ACC112 (cell line): ENCODE measurements at regions not wholly inside any gene's neighbourhood (a gene's known extent, or its start where the extent isn't known, plus 50 kb on each side); places are given as distances from the start of the nearest gene placed in this dataset.

Source experiments
- H2AFZ ChIP-seq: fragments of 200-600 bp; sonication (generic); one replicate; pipeline ENCODE4 v1.6.0; 2017; ENCODE audit warnings: antibody characterized with exemption, low read length; ENCODE audit not compliant: unreplicated experiment
- H3K27ac ChIP-seq: fragments of 200-600 bp; sonication (generic); 2 replicates; pipeline ENCODE4 v1.5.1; 2014; ENCODE audit warnings: low read depth, mild to moderate bottlenecking, antibody characterized with exemption, low read length, moderate library complexity
- H3K27me3 ChIP-seq: fragments of 200-600 bp; sonication (generic); 2 replicates; pipeline ENCODE4 v1.6.1; 2014; ENCODE audit warnings: mild to moderate bottlenecking, antibody characterized with exemption, low read length, moderate library complexity, mixed read lengths; ENCODE audit not compliant: insufficient read depth
- H3K36me3 ChIP-seq: fragments of 200-600 bp; sonication (generic); 2 replicates; pipeline ENCODE4 v1.6.1; 2016; ENCODE audit warnings: mild to moderate bottlenecking, antibody characterized with exemption, low read length, moderate library complexity, mixed read lengths; ENCODE audit not compliant: insufficient read depth
- H3K4me1 ChIP-seq: fragments of 200-600 bp; sonication (generic); one replicate; pipeline ENCODE4 v1.6.1; 2016; ENCODE audit warnings: low read length, mixed read lengths; ENCODE audit not compliant: insufficient read depth, unreplicated experiment, control insufficient read depth
- H3K4me3 ChIP-seq: fragments of 200-600 bp; sonication (generic); 2 replicates; pipeline ENCODE4 v1.5.1; 2014; ENCODE audit warnings: mild to moderate bottlenecking, low read depth, low read length
- H3K79me2 ChIP-seq: fragments of 200-600 bp; sonication (generic); one replicate; pipeline ENCODE4 v1.6.0; 2016; ENCODE audit warnings: low read length; ENCODE audit not compliant: control insufficient read depth, unreplicated experiment, insufficient read depth

GRCh38 chr2:16217291-16217690 lies 276.9 kb downstream of the MYCN start:
- Histone ChIP-seq H3K79me2 (no peaks in the 10 kb centered on the region), H3K4me3 (no peak overlapping the region), H3K36me3 (no peaks in the 10 kb centered on the region), H3K27ac (no peak overlapping the region), H3K27me3 (no peaks in the 10 kb centered on the region), H3K4me1 (no peaks in the 10 kb centered on the region), H2AFZ (no peak overlapping the region)

- Histone ChIP-seq H3K4me3 (no peak overlapping the region), H2AFZ (no peak overlapping the region), H3K27me3 (no peaks in the 10 kb centered on the region), H3K27ac (no peak overlapping the region), H3K79me2 (no peaks in the 10 kb centered on the region), H3K36me3 (no peaks in the 10 kb centered on the region), H3K4me1 (no peaks in the 10 kb centered on the region)
These were observed 276.2 kb downstream of the MYCN start for GRCh38 chr2:16216558-16216945.

- Histone ChIP-seq H3K27me3 (no peaks in the 10 kb centered on the region), H3K4me3 (no peak overlapping the region), H3K36me3 (no peaks in the 10 kb centered on the region), H2AFZ (no peak overlapping the region), H3K27ac (no peak overlapping the region), H3K79me2 (no peaks in the 10 kb centered on the region), H3K4me1 (no peaks in the 10 kb centered on the region)
These were observed 275.7 kb downstream of the MYCN start for GRCh38 chr2:16215902-16216557.

GRCh38 chr2:16214861-16215260 lies 274.5 kb downstream of the MYCN start:
- H3K4me1 ChIP-seq, result no peaks in the 10 kb centered on the region
- no peak overlapping the region for H3K27ac ChIP-seq
- H3K27me3 ChIP-seq, result no peaks in the 10 kb centered on the region
- no peak overlapping the region for H3K4me3 ChIP-seq
- H3K36me3 ChIP-seq, result no peaks in the 10 kb centered on the region
- no peaks in the 10 kb centered on the region for H3K79me2 ChIP-seq
- H2AFZ ChIP-seq, result no peak overlapping the region

GRCh38 chr2:16214391-16214790 lies 274.0 kb downstream of the MYCN start:
- H3K4me3 ChIP-seq, result no peak overlapping the region
- no peaks in the 10 kb centered on the region for H3K27me3 ChIP-seq
- H3K36me3 ChIP-seq, result no peaks in the 10 kb centered on the region
- no peak overlapping the region for H2AFZ ChIP-seq
- no peaks in the 10 kb centered on the region for H3K4me1 ChIP-seq
- H3K27ac ChIP-seq, result no peak overlapping the region
- no peaks in the 10 kb centered on the region for H3K79me2 ChIP-seq

- Histone ChIP-seq H3K36me3 (no peaks in the 10 kb centered on the region), H3K27ac (no peak overlapping the region), H2AFZ (no peak overlapping the region), H3K79me2 (no peaks in the 10 kb centered on the region), H3K4me3 (no peak overlapping the region), H3K4me1 (no peaks in the 10 kb centered on the region), H3K27me3 (no peaks in the 10 kb centered on the region)
These were observed 272.0 kb downstream of the MYCN start for GRCh38 chr2:16212321-16212720.

GRCh38 chr2:16211341-16211740 lies 271.0 kb downstream of the MYCN start:
- no peaks in the 10 kb centered on the region for H3K4me1 ChIP-seq
- no peaks in the 10 kb centered on the region for H3K36me3 ChIP-seq
- H2AFZ ChIP-seq, result no peak overlapping the region

GRCh38 chr2:16210841-16211240 lies 270.5 kb downstream of the MYCN start:
- Histone ChIP-seq H3K4me3 (no peak overlapping the region), H2AFZ (no peak overlapping the region), H3K36me3 (no peaks in the 10 kb centered on the region), H3K27ac (no peak overlapping the region), H3K4me1 (no peaks in the 10 kb centered on the region), H3K79me2 (no peaks in the 10 kb centered on the region), H3K27me3 (no peaks in the 10 kb centered on the region)

More at GRCh38 chr2:16211341-16211740, 271.0 kb downstream of the MYCN start:
- Histone ChIP-seq H3K27me3 (no peaks in the 10 kb centered on the region), H3K4me3 (no peak overlapping the region), H3K27ac (no peak overlapping the region), H3K79me2 (no peaks in the 10 kb centered on the region)

GRCh38 chr2:16209799-16210198 lies 269.4 kb downstream of the MYCN start:
- Histone ChIP-seq H3K36me3 (no peaks in the 10 kb centered on the region), H3K4me1 (no peaks in the 10 kb centered on the region), H3K4me3 (no peak overlapping the region), H3K27me3 (no peaks in the 10 kb centered on the region), H2AFZ (no peak overlapping the region), H3K27ac (no peak overlapping the region), H3K79me2 (no peaks in the 10 kb centered on the region)

- H3K79me2 ChIP-seq, result no peaks in the 10 kb centered on the region
- H3K36me3 ChIP-seq, result no peaks in the 10 kb centered on the region
- no peak overlapping the region for H3K4me3 ChIP-seq
- no peak overlapping the region for H2AFZ ChIP-seq
- no peaks in the 10 kb centered on the region for H3K4me1 ChIP-seq
- no peak overlapping the region for H3K27ac ChIP-seq
- H3K27me3 ChIP-seq, result no peaks in the 10 kb centered on the region
These were observed 268.6 kb downstream of the MYCN start for GRCh38 chr2:16208921-16209320.

- Histone ChIP-seq H3K36me3 (no peaks in the 10 kb centered on the region), H3K27me3 (no peaks in the 10 kb centered on the region), H3K4me3 (no peak overlapping the region), H2AFZ (no peak overlapping the region), H3K4me1 (no peaks in the 10 kb centered on the region), H3K79me2 (no peaks in the 10 kb centered on the region), H3K27ac (no peak overlapping the region)
These were observed 268.0 kb downstream of the MYCN start for GRCh38 chr2:16208241-16208797.
